NCI-H748 (cell line): ENCODE measurements at regions not wholly inside any gene's neighbourhood (a gene's known extent, or its start where the extent isn't known, plus 50 kb on each side); places are given as distances from the start of the nearest gene placed in this dataset.

Source experiments
- DNase-seq: peaks from one replicate; lab custom pipeline; 2025; ENCODE audit not compliant: unreplicated experiment; lab: John Stamatoyannopoulos, UW

DNA sequence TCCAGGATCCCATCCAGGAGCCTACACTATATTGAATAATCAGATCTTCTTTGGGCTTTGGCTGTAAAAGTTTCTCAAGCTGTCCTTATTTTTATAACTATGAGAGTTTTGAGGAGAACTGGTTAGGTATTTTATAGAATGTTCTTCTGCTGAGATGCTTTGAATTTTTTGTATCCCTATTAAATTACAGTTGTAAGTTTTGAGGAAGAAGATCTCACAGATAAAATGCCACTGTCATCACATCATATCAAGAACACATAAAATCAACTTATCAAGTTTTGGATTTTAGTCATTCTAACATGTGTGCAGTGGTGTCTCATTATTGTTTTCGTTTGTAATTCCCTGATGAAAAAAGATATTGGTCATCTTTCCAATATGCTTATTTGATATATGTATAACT lies 260.2 kb upstream of the COL3A1 start:
- no peak for DNase-seq

DNA sequence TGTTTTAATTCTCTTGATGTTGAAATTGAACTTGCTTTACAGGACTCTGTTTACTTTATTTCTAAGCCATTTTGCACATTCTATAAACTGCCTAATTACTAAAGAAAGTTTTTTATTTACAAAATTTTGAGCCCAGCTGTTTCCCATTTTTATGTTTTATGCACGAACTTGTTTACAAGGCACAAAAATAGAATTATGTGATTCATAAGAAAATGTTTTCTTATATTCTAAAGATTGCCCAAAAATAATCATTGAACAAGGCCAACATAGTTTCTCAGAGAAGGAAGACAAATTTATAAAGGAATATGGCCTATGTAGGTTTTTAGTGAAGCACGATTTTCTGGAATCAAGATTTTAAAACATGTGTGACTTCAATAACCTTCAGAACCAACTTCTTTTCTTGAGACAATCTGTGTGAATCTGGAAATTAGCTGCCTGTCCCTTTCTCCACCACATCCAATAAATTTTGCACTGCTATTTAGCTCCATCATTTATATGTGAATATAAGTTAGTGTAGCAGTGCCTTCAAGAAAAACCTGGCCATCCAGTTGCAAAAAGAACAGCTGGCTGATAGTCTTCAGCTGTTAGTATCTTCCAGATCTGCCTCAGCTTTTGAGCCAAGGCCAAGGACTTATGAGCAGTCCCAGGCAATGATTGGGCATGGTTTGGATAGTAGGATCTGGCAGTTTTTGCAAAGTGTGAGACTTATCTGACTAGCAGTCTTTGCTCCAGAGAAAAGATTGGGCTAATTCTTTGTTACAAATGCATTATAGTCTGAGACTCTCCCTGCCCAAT lies 253.2 kb upstream of the COL3A1 start:
- DNase-seq = no peak

DNA sequence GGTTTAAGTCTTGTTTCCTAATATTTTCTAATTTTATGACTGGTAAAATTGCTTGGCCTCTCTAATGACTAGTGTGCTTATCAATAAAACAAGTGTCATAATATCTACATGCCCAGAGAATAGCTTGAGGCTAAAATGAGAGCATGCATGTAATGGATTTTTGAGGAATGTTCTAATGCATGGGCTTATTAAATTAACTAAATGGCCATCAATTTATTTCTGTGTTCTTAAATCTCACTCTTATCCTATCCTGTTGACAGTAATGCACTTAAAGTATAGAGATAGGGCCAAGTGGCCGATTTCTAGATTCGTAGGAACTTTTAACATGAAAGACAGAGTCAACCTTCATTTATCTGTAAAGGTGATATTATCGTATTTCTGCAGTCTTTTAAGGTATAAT lies 252.4 kb upstream of the COL3A1 start:
- no peak for DNase-seq

DNA sequence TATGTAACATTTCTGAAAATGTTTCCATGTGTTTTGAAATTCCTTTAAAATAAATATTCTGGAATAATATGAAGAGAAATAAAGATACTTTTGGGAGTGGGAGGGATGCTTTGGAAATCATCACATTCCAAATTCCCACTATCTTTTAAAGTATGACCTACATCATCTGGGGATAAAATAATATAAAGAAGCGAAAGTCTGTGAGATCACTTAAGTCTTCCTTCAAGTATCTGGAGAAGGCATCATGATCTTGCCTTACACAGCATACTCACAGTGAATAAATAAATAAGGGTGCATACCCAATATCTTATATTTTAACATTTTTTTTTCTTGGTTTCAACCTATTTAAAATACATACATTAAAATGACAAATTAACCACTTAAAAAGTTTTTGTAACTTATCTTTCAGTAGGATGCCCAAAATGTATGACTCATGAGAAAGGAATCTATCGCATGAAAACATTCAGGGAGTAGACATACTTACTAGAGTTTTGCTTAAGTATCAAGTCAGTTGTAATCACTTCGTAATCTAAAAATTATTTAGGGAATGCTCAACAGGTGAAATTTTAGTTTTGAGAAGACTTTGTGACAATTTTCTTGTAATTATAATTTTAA lies 248.3 kb upstream of the COL3A1 start:
- no peak for DNase-seq

DNA sequence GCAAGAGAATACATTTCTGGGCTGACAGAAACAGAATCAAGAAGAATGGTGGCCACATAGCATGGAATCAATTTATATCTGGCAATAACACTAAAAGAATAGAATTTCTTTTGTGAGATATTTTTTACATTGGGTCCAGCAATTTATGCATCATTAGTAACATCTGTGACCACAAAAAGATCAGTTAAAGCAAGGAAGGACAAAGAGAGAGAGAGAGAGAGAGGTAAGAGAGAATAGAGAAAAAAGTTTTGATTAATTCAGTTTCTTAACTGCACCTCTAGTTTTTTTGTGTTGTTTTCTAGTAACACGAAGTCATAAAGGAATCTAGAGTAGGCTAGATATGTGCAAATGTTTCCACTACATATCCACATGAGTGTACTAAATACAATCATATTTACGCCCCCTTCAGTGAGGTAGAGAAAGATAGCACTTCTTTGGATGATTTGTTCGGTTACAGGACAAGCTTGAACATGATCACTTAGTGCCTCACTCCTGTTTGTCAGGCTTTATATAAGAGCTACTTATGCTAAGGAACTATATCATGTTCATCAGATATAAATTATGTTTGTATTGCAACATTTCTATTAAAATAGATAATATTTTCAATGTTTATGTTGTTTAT lies 247.4 kb upstream of the COL3A1 start:
- no peak for DNase-seq

DNA sequence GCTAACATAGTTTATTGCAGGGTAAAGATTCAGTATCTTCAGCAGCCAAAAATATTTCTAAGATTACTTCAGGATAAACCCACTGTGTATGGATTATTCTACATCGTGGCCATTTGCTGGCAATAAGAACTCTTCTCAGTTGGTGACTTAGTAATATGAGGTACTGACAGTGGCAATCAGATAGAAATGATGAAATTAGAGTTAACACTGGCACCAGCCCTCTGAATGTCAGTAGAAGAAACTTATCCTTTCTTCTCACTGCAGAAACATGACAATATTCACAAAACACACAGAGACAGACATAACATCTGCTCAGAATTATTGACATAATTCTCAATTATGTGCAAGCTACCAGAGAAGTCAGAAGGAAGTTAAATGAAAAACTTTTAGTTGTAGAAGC lies 246.3 kb upstream of the COL3A1 start:
- no peak for DNase-seq

DNA sequence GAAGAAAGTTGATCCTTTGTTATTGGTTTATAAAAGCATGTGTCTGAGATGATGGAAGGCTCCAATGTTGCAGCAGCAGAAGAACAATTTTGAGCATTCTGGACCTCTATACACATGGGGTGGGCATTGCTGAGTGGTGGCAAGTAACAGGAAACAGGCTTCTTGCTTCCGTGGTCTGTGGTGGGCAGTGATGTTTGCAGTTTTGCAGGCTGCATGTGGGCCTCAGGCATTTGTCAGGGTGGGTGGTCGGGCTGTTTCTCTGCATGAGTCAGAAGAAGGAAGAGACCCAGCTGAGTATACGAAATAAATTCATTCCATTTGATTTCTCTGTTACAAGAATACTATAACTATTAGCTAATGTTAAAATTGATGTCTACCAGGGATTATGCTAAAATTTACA lies 239.5 kb upstream of the COL3A1 start:
- DNase-seq = no peak

DNA sequence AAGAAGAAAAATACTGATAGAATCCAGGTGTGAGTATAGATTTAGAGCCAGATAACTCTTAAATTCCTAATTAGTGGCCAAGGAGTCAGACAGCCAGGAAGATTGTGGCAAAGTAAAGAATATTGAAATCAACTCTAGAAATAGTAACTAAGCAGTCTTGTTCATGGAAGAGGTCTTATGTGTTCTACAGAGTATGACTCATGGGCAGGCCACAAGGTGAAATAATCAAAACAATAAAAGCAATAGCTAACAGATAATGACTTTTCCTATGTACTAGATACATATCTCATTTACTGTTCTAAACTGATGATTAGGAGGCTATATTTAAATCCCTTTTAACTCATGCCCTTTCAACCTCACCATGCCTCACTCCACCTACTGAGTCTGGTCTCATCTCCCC lies 227.4 kb upstream of the COL3A1 start:
- DNase-seq = no peak

DNA sequence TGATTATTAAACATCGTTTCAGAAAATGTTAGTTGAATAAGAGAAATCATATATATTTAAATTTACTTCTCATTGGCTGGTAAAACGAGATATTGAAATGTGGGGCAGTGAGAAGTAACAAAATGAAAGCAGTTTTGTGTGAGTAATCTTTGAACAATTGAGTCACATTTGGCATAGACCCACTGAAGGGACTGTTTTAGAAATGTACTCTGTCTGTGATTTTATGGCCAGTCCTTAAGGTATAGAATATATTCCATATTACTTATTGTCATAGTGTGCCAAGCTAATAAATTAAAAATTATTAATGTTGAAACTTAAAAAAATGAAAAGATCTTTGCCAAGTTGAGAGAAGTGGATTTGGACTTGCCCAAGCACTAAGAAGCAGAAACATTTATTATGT lies 222.4 kb upstream of the COL3A1 start:
- DNase-seq = no peak

DNA sequence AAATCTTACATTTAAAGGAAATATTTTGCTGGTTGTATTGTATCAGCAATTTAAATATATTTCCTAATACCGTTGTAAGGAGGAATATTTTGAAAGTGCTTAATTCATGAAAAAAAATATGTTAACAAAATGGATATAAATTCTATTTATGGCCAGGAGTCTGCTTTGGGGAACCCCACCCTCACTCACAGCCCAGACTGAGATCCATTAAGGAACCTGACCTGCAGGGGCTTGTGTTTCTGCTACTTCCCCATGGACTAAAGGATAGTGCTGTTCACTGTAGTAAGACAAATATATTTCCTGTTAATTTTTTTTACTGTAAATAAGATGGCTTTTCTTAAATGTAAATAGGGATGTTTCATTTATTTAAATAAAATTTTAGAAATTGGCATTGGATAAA lies 221.9 kb upstream of the COL3A1 start:
- no peak for DNase-seq

DNA sequence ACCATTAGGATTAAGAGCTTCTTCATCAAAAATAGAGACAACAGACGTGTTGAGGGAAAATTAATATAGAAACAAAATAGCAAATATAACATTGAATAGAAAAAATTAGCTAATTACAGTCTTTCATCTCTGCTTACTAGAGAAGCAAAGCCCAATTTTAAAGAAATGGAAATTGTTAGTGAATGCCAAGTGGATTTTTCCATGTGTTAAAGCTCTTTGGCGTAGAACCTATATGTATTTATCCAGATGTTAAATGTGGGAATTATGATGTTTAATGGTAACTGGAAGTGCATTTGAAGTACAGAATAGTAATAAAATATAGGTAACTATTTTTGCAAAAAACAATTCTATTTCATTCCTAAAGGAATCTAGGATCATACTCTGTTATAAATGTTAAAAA lies 212.0 kb upstream of the COL3A1 start:
- no peak for DNase-seq

DNA sequence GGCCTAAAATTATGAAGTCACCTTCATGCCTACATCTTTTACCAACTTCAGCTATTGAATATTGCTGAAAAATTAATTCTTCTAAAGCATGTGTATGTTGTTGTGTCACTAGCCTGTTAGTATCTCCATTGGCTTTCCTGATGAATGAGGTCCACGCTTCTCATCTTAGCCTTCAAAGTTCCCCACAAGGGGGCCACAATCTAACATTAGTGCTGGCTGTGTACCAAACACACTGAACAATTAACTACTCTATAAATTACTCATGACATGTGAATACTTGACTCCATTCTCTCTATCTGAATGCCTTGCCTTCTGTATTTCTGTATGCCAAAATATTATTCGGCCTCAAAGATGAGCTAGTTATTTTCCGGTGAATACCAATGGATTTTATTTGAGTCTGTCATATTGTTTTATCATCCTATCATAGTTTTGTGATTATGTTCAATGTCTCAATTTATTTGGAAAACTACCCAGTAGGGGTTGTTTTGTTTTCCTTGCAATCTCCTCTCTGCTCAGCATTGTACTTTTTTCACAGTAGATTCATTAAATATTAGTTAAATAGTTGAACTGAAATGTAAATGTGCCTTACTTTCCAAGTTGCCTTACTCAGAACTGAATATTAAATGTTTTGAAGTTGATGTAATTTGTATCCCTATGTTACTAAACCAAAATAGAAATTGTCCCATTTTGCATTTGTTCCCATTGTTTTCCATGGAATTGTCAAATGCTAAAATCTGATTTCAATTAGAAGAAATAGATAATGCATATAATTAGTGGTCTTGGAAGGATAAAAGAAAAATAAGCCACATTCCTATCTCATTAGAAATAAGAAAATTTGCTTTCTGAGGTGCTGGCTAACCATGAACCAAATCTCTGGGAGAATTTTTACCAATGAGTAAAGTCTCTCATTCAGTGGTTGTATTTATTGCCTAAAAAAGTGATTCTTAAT lies 208.4 kb upstream of the COL3A1 start:
- peak; percentile 70 for DNase-seq

DNA sequence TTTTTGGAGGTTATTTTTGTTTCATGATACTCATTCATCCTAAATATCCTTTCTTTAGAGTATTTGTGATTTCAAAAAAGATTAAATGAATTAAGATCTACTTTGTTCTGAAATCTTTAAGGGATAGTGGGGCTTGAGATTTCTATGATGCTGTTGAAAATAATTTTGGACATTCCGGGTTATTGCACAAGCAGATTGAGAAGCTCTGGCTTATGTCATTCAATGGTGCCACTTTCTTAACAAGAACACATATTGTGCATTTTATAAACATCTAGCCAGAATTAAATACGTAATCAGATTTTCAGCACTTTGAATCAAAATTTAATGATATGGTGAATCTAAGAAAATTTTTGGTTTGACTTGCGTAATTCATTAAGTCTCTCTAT lies 207.7 kb upstream of the COL3A1 start:
- DNase-seq = no peak

DNA sequence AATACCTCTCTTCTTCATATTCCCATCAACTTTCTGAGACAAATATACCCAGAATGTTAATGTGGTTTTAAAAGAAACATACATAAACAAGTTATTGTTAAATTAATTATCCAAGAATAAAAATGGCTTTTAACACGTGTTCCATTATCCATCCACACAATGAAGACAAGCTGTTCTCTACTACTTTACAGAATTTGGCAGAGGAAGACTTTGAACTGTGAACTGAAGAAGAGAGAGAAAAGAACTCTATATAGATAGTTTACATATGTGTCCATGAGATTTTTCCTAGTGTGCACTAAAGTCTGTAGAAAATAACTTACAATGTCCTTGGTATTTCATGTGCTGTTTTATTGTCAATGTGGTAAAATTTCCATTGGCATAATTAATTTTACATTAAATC lies 207.0 kb upstream of the COL3A1 start:
- DNase-seq = no peak

DNA sequence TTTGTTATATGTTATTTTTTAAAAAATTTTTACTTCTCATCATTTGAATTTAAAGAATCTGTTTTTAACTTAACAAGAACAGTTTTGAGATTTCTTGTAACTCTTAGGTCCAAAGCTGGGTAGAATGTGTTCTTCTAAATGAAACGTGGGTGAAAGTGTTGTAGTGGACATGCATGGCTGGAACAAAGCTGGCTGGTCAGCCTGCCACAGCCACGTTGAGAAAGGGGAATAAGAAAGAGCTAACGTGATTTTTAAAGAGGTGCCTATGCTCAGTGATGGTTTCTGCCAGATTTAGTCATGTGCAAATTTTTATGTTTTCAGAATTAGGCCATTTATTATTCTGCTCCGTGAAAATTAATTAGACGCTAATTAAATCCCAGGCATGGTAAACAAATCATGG lies 203.9 kb upstream of the COL3A1 start:
- DNase-seq = no peak

DNA sequence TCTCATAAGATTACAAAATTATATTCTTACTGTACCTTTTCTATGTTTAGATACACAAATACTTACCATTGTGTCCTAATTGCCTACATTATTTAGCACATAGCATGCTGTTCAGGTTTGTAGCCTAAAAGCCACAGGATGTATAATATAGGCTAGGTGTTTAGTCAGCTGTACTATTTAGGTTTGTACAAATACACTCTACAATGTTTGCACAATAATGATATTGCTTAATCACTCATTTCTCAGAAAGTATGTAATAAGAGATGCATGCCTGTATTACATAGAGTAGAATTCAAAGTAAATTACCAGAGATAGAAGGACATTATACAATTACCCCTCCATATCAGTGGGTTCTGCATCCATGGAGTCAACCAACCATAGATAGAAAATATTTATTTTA lies 201.1 kb upstream of the COL3A1 start:
- DNase-seq = peak; percentile 93

DNA sequence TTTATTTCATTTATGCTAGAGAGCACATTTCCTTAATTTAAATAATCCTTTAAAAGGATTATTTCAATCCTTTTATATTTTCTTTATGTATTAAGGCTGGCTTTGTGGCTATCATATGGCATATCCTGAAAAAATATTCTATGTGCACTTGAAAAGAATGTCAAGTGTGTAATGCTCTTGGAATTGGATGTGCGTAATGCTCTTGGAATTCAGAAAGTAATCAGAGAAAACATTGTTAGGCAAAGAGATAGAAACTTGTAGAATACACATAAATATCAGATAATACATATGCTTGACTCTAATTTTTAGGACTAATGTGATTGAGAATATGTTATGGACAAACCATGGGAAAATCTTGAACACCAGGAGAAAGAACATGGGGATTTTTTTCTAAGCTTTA lies 197.5 kb upstream of the COL3A1 start:
- DNase-seq = no peak

DNA sequence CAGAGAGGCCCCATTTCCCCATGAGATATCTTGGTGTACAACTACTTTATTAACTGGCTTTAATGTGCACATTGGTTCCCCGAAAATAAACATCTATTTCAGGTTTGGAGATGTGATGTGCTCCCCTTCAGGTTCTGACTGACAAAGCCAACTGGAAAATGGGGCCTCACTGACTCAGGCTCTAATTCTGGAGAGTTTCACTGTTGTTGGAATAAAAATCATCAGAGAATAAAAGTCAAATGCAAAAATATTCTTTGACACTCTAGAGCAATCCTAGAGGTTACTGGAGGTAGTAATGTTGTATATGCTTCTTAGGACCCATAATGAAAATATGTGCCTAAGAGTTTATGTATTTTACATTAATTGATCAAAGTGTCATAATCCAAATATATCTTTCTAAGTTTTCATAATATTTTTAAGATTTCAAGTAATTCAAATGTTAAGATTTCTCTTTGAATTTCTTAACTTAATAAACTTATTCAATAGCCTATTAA lies 189.9 kb upstream of the COL3A1 start:
- no peak for DNase-seq

DNA sequence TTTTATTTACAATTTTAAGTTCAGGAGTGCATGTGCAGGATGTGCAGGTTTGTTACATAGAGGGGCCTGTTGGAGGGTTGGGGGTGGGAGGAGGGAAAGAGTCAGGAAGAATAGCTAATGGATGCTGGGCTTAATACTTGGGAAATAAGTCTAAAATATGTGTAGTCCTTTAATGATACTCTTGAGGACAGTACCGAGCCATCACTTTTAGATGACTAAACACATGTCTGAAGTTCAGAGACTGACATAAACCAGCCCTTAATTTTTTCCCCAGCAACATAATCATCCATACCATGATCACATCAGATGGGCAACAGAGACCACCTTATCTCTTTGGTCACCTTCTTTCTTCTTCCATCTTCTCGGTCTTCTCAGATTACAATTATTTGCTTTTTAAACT lies 189.1 kb upstream of the COL3A1 start:
- DNase-seq = no peak

DNA sequence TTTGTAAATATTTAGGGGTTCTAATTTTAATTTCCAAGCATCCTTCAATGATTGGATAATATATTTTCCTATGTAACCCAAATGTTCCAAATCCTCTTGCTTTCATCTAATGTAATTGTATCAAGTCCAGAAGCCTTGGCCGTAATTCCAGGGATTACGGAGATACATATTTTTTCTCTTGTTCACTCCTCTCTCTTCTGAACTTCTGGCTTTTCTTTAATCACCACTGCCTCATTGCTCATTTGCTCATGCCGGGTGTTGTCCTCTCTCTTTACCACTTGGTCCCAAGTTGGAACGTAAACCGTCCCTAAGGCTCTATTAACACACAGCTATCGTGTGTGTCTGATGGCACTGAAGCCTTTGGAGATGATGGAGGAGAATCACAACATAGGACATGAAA lies 188.7 kb upstream of the COL3A1 start:
- no peak for DNase-seq

DNA sequence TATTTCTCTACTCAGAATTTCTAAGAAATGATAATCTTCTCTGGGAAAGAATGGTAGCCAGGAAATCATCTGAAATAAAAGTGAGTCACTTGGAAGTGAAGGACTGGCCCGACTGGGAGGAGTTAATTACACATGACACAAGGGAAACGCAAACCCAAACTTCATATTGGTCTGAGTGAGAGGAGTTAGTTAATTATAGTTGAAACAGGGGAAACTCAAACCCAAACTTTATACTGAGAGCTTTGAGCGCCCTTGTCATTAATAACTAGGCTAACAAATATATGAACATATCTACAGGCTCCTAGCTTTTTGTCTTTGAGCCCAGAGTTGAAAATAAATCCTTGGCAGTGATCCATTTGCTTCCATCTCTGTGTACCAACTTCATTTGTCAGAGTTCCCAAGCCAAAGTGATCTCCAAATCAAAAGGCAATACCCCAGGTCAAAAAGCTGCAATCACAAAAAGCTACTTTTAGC lies 187.8 kb upstream of the COL3A1 start:
- DNase-seq = no peak
